GM06990 (cell line): ENCODE measurements at regions not wholly inside any gene's neighbourhood (a gene's known extent, or its start where the extent isn't known, plus 50 kb on each side); places are given as distances from the start of the nearest gene placed in this dataset.
"Not testable (repeated sequence)": the region's sequence is repeated elsewhere in the genome, so short reads cannot be mapped to it uniquely, and the experiment has no call there.

Experiments
- DNase-seq: peaks from one replicate; pipeline ENCODE4 v3.0.0-alpha.2; 2011; ENCODE audit not compliant: insufficient read length; ENCODE audit errors: extremely low read depth
- H3K27me3 ChIP-seq: replicated peaks from 2 replicates; pipeline ENCODE4 v1.6.0; 2011; ENCODE audit warnings: low read length; ENCODE audit not compliant: control insufficient read depth, insufficient read depth
- H3K36me3 ChIP-seq: 2 replicates; pipeline ENCODE4 v1.5.1; 2011; ENCODE audit warnings: low read length; ENCODE audit not compliant: control insufficient read depth, insufficient read depth
- H3K4me3 ChIP-seq: replicated peaks from 2 replicates; pipeline ENCODE4 v1.5.1; 2011; ENCODE audit warnings: low read depth, mild to moderate bottlenecking, control low read depth, low read length
- TF ChIP-seq, protein P1 (sequence below): IDR thresholded peaks from 2 replicates; pipeline ENCODE4 v1.5.1; 2011; ENCODE audit warnings: low read length, control low read depth, mild to moderate bottlenecking, inconsistent platforms; ENCODE audit not compliant: insufficient read depth, poor library complexity, severe bottlenecking

DNA sequence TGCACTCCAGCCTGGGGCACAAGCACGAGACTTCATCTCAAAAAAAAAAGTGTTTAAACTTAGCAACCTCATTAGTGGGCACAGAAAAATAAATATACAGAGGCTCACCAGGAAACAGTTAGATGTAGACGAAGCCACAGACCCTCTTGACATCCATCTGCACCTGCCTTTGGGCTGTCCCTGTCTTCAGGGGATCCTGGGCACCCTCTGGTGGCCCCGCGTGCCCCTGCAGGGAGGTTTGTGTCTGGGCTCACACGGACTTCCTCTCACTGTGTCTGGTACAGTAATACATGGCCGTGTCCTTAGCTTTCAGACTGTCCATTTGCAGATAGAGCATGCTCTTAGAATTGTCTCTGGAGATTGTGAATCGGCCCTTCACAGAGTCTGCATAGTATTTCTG is 916.5 kb downstream of the TMEM121 start:
- no peaks in the 10 kb centered on the region for H3K27me3 ChIP-seq
- no peak overlapping the region for H3K4me3 ChIP-seq
- DNase-seq, result peak; percentile 59
- TF ChIP-seq, protein P1, sequence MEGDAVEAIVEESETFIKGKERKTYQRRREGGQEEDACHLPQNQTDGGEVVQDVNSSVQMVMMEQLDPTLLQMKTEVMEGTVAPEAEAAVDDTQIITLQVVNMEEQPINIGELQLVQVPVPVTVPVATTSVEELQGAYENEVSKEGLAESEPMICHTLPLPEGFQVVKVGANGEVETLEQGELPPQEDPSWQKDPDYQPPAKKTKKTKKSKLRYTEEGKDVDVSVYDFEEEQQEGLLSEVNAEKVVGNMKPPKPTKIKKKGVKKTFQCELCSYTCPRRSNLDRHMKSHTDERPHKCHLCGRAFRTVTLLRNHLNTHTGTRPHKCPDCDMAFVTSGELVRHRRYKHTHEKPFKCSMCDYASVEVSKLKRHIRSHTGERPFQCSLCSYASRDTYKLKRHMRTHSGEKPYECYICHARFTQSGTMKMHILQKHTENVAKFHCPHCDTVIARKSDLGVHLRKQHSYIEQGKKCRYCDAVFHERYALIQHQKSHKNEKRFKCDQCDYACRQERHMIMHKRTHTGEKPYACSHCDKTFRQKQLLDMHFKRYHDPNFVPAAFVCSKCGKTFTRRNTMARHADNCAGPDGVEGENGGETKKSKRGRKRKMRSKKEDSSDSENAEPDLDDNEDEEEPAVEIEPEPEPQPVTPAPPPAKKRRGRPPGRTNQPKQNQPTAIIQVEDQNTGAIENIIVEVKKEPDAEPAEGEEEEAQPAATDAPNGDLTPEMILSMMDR, result peak; percentile 65
- H3K36me3 ChIP-seq, result no peaks in the 10 kb centered on the region

DNA sequence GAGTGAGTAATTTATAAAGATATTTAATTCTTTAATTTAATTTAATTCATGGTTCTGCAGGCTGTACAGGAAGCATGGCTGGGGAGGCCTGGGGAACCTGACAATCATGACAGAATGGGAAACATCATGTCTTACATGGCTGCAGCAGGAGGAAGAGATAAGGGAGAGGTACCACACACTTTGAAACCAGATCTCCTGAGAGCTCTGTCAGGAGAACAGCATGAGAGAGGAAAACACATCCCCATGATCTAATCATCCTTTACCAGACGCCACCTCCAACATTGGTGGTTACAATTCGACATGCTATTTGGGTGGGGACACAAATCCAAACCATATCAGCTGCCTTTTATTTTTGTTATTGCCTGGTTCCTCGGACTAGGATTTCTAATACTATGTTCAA is 928.6 kb downstream of the TMEM121 start:
- H3K4me3 ChIP-seq, result no peak overlapping the region
- DNase-seq, result no peak
- no peaks in the 10 kb centered on the region for H3K36me3 ChIP-seq
- no peaks in the 10 kb centered on the region for H3K27me3 ChIP-seq
- TF ChIP-seq, protein P1, result no peak

DNA sequence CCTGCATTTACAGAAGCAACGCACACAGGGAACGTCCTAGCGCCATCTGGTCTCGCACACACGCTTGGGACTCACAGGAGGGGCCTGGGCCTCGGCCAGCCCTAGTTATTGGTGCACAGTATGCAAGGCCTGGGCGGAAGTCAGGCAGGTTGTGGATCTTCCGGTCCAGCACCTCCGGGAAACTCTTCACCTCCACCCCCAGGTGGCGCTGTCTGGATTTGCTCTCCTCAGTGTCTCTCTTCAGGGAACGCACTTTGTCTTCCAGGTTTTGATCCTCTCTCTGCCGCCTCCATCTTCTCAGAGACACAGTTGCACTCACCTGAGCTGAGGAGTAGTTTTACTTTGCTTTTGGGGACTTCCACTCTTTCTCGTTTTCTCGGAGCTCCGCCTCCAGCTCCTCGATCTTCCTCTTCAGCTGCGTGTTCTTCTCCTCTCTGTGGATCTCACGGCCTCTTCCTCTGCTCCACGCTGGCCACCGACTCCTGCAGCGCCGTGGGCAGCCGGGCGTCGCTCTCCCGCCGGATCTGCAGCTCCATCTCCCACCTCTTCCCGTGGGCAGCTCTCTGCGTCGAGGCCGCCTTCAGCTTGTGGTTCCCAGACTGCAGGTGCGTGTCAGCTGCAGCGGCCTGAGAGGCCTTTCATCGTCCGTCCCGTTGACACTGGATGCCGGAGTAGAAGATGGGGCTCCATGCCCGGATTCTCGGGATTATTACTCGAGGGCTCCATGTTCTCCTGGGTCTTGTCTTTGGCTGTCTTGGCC is 933.8 kb downstream of the TMEM121 start:
- H3K4me3 ChIP-seq, result no peak overlapping the region
- TF ChIP-seq, protein P1, result peak; percentile 34
- H3K36me3 ChIP-seq, result no peaks in the 10 kb centered on the region
- no peak for DNase-seq
- H3K27me3 ChIP-seq, result no peaks in the 10 kb centered on the region

DNA sequence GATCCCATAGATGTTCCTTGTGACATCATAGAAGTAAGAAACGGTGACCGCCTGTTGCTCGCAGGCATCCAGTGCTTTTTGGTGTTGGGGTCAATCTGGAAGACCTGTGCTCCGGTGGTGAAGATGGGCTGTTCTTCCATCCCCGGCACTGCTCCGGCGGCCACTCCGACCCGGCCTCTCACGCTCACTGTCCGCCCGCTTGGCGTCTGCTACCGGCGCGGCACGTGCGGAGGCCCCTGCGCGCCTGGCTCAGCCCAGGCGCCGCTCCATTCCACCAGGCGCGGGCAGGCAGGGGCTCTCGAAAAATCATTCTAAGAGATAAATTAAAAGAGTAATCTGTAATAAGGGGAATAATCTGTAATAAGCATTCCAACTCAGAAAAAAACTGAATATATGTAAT is 934.5 kb downstream of the TMEM121 start:
- TF ChIP-seq, protein P1, result no peak
- Histone ChIP-seq H3K27me3 (no peaks in the 10 kb centered on the region), H3K4me3 (no peak overlapping the region), H3K36me3 (no peaks in the 10 kb centered on the region)
- no peak for DNase-seq

DNA sequence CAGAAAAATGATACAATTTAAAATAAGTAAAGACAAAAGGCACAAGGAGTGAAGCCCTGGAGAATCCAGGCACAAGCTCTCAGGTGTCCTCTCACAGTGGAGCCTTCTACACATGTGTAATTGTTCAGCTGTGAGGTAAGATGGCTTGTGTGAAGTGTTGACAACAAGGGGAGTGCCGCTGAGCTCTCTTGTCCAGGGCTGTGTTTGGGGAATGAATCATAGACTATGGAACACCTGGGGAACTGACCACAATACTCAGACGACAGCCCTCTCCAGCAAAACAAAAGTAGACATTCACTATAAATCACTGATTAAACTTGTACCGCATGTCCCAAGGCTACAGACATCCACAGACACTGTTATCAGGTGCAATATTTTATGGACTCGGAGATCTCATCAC is 940.1 kb downstream of the TMEM121 start:
- H3K4me3 ChIP-seq, H3K36me3 ChIP-seq, DNase-seq, H3K27me3 ChIP-seq: not testable (repeated sequence)

DNA sequence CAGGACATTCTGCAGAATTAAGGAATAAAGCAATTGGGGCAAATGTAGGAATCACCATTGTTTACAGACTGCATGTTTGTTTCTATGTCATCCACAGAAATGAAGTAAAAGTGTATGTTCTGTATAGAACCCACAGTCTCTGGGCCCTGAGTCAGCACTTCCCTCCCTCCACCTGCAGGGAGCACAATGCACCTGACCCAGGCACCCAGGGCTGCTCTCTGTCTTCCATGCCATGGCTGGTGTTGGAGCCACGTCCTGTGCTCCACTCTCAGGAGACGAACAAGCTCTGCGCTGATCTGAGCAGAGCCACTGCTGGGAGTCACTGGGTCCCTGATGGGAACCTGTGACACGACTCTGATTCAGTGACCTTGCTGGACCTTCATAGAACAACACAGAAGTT is 942.5 kb downstream of the TMEM121 start:
- H3K36me3 ChIP-seq, H3K27me3 ChIP-seq, DNase-seq, H3K4me3 ChIP-seq: not testable (repeated sequence)
- TF ChIP-seq, protein P1, result peak; percentile 2

DNA sequence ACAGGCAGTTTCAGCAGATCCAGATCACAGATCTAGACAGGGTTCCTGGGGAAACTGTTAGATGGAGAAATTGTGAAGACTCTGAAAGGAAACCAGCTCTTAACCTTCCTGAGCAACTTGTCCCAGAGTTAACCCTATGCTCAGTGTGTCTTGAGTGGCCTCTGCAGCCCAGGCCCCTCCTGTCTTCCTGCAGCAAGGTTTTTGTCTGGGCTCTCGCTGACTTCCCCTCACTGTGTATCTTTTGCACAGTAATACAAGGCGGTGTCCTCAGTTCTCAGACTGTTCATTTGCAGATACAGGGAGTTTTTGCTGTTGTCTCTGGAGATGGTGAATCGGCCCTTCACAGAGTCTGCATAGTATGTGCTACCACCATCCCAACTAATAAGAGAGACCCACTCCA is 943.6 kb downstream of the TMEM121 start:
- not testable (repeated sequence) for H3K36me3 ChIP-seq, H3K27me3 ChIP-seq, H3K4me3 ChIP-seq, DNase-seq

DNA sequence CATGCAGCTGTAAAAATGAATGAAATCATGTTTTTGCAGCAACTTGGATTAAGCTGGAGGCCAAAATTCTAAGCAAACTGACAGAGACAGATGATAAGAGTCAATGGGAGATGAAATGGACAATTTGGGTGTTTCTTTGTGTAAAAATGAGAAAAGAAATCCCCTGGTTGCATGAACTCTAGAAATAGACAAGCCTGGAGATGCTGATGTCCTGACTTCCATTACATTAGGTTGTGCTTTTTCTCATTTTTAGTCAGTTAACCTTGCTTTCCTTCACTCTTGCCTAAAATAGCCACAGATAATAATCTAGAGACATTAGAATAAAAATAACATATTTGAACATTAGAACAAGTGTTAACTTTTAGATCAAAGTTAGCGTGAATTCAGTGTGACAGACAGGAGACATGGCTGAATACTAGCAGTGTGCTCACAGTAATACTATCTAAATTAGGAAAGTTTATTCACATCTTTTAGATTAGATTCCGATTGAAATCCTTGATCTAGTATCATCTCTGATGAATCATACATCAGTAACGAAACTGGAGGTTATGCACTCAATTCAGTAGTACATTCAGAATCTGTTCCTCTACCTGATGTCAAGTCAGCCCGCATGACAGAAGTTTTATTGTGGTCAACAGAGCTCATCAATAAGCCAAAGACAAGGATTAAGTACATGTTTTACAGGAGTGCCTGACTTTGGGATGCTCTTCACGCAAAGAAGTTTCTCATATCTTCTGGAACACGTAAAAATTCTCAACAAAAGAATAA is 948.1 kb downstream of the TMEM121 start:
- DNase-seq, result peak; percentile 38
- not testable (repeated sequence) for H3K27me3 ChIP-seq, H3K4me3 ChIP-seq

DNA sequence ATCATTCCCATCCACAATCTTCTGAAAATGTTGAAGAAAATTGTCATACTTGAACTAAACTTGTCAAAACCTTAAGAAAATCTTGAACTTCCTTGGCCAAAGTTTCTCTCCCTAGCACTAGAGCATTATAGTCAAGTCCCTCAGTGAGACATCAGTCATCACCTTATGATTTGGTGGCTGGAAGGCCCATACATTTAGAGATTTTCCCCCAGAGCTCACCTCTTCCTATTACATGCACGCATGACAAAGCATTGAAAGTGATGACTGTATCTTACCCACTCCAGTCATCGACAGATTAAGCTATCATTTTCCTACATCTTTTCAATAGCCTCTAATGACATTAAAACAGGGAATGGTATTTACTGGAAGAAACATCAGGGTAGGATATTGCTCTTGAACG is 948.8 kb downstream of the TMEM121 start:
- DNase-seq, H3K36me3 ChIP-seq, H3K27me3 ChIP-seq, H3K4me3 ChIP-seq: not testable (repeated sequence)

More for the DNA sequence above, 948.1 kb downstream of the TMEM121 start:
- H3K36me3 ChIP-seq, result not testable (repeated sequence)
